ENCODE measurements at regions not wholly inside any gene's neighbourhood (a gene's known extent, or its start where the extent isn't known, plus 50 kb on each side); places are given as distances from the start of the nearest gene placed in this dataset.

- H3K27me3 ChIP-seq, result no peaks in the 10 kb centered on the region
- no peak overlapping the region for H3K27ac ChIP-seq
- H3K4me3 ChIP-seq, result no peak overlapping the region
- no peak for DNase-seq
- H3K9me3 ChIP-seq (replicated peaks), result no peaks in the 10 kb centered on the region
- no peaks in the 10 kb centered on the region for H3K4me1 ChIP-seq
- H3K36me3 ChIP-seq, result no peaks in the 10 kb centered on the region
Measured at GRCh38 chr1:214165850-214166374, 115.0 kb upstream of the SMYD2 start.

- no peak overlapping the region for H3K27ac ChIP-seq
- H3K27me3 ChIP-seq, result no peaks in the 10 kb centered on the region
- no peak for DNase-seq
- no peaks in the 10 kb centered on the region for H3K36me3 ChIP-seq
- no peaks in the 10 kb centered on the region for H3K4me1 ChIP-seq
- no peaks in the 10 kb centered on the region for H3K9me3 ChIP-seq (replicated peaks)
- H3K4me3 ChIP-seq, result no peak overlapping the region
Measured at GRCh38 chr1:214174508-214175199, 106.3 kb upstream of the SMYD2 start.

- H3K36me3 ChIP-seq, result no peaks in the 10 kb centered on the region
- no peak overlapping the region for H3K27ac ChIP-seq
- H3K4me3 ChIP-seq, result no peak overlapping the region
- no peak for DNase-seq
- no peaks in the 10 kb centered on the region for H3K27me3 ChIP-seq
- H3K9me3 ChIP-seq (replicated peaks), result no peaks in the 10 kb centered on the region
- no peaks in the 10 kb centered on the region for H3K4me1 ChIP-seq
Measured at GRCh38 chr1:214178102-214178501, 102.9 kb upstream of the SMYD2 start.

- H3K4me1 ChIP-seq, result no peaks in the 10 kb centered on the region
- no peak overlapping the region for H3K4me3 ChIP-seq
- H3K27ac ChIP-seq, result no peak overlapping the region
- peaks cover 12% of the 10 kb centered on the region for H3K27me3 ChIP-seq
- DNase-seq, result no peak
- H3K36me3 ChIP-seq, result no peaks in the 10 kb centered on the region
- H3K9me3 ChIP-seq (replicated peaks), result no peaks in the 10 kb centered on the region; the same call in 1 of the 2 replicates
Measured at GRCh38 chr1:214184992-214185391, 96.0 kb upstream of the SMYD2 start.

GRCh38 chr1:214186103-214186824 is 94.7 kb upstream of the SMYD2 start:
- Histone ChIP-seq H3K4me3 (no peak overlapping the region), H3K27ac (no peak overlapping the region), H3K27me3 (peaks cover 12% of the 10 kb centered on the region), H3K4me1 (no peaks in the 10 kb centered on the region), H3K9me3 (replicated peaks) (no peaks in the 10 kb centered on the region; the same call in 1 of the 2 replicates), H3K36me3 (no peaks in the 10 kb centered on the region)
- no peak for DNase-seq

GRCh38 chr1:214187121-214187900 is 93.6 kb upstream of the SMYD2 start:
- no peak for DNase-seq
- Histone ChIP-seq H3K4me1 (no peaks in the 10 kb centered on the region), H3K9me3 (replicated peaks) (no peaks in the 10 kb centered on the region; the same call in 1 of the 2 replicates), H3K4me3 (no peak overlapping the region), H3K36me3 (no peaks in the 10 kb centered on the region), H3K27me3 (peaks cover 12% of the 10 kb centered on the region), H3K27ac (no peak overlapping the region)

GRCh38 chr1:214187933-214188332 is 93.0 kb upstream of the SMYD2 start:
- DNase-seq, result no peak
- Histone ChIP-seq H3K4me3 (no peak overlapping the region), H3K9me3 (replicated peaks) (no peaks in the 10 kb centered on the region; the same call in 1 of the 2 replicates), H3K27me3 (peaks cover 12% of the 10 kb centered on the region), H3K27ac (no peak overlapping the region), H3K4me1 (peaks cover under 1% of the 10 kb centered on the region; the same call in 1 of the 2 replicates), H3K36me3 (no peaks in the 10 kb centered on the region)

- H3K27me3 ChIP-seq, result peaks cover 12% of the 10 kb centered on the region
- no peaks in the 10 kb centered on the region for H3K36me3 ChIP-seq
- DNase-seq, result no peak
- H3K9me3 ChIP-seq (replicated peaks), result no peaks in the 10 kb centered on the region; the same call in 1 of the 2 replicates
- no peak overlapping the region for H3K4me3 ChIP-seq
- H3K4me1 ChIP-seq, result peaks cover 3% of the 10 kb centered on the region; the same call in 1 of the 2 replicates
- H3K27ac ChIP-seq, result no peak overlapping the region
Measured at GRCh38 chr1:214188835-214189234, 92.1 kb upstream of the SMYD2 start.

- no peak overlapping the region for H3K27ac ChIP-seq
- H3K36me3 ChIP-seq, result no peaks in the 10 kb centered on the region
- peaks cover 3% of the 10 kb centered on the region; the same call in 1 of the 2 replicates for H3K4me1 ChIP-seq
- H3K9me3 ChIP-seq (replicated peaks), result no peaks in the 10 kb centered on the region; the same call in 1 of the 2 replicates
- H3K27me3 ChIP-seq, result no peaks in the 10 kb centered on the region; the same call in 1 of the 2 replicates
- H3K4me3 ChIP-seq, result no peak overlapping the region
- no peak for DNase-seq
Measured at GRCh38 chr1:214192825-214193643, 87.9 kb upstream of the SMYD2 start.

GRCh38 chr1:214193691-214194090 is 87.3 kb upstream of the SMYD2 start:
- H3K27me3 ChIP-seq, result no peaks in the 10 kb centered on the region
- H3K27ac ChIP-seq, result no peak overlapping the region
- H3K36me3 ChIP-seq, result no peaks in the 10 kb centered on the region
- no peaks in the 10 kb centered on the region; the same call in 1 of the 2 replicates for H3K9me3 ChIP-seq (replicated peaks)
- peaks cover 3% of the 10 kb centered on the region; the same call in 1 of the 2 replicates for H3K4me1 ChIP-seq
- no peak overlapping the region for H3K4me3 ChIP-seq
- DNase-seq, result no peak

GRCh38 chr1:214198571-214198970 is 82.4 kb upstream of the SMYD2 start:
- no peak overlapping the region for H3K4me3 ChIP-seq
- H3K9me3 ChIP-seq (replicated peaks), result no peaks in the 10 kb centered on the region
- H3K27me3 ChIP-seq, result no peaks in the 10 kb centered on the region
- no peaks in the 10 kb centered on the region for H3K4me1 ChIP-seq
- H3K36me3 ChIP-seq, result no peaks in the 10 kb centered on the region
- no peak overlapping the region for H3K27ac ChIP-seq
- DNase-seq, result no peak

- Histone ChIP-seq H3K4me3 (no peak overlapping the region), H3K27me3 (no peaks in the 10 kb centered on the region), H3K36me3 (no peaks in the 10 kb centered on the region), H3K27ac (no peak overlapping the region), H3K4me1 (peaks cover 2% of the 10 kb centered on the region), H3K9me3 (replicated peaks) (no peaks in the 10 kb centered on the region)
- DNase-seq, result no peak
Measured at GRCh38 chr1:214199585-214199984, 81.4 kb upstream of the SMYD2 start.

- no peak for DNase-seq
Measured at GRCh38 chr1:214202992-214203391, 78.0 kb upstream of the SMYD2 start.

GRCh38 chr1:214205053-214205452 is 75.9 kb upstream of the SMYD2 start:
- Histone ChIP-seq H3K4me1 (peaks cover 14% of the 10 kb centered on the region), H3K4me3 (no peak overlapping the region), H3K36me3 (no peaks in the 10 kb centered on the region), H3K27me3 (no peaks in the 10 kb centered on the region), H3K9me3 (replicated peaks) (no peaks in the 10 kb centered on the region), H3K27ac (peak overlapping the region; percentile 32; the same call in 1 of the 2 replicates)
- peak; percentile 67 to 87 for DNase-seq

More at GRCh38 chr1:214202992-214203391, 78.0 kb upstream of the SMYD2 start:
- no peaks in the 10 kb centered on the region for H3K36me3 ChIP-seq
- H3K9me3 ChIP-seq (replicated peaks), result no peaks in the 10 kb centered on the region
- H3K4me1 ChIP-seq, result peaks cover 14% of the 10 kb centered on the region
- H3K27ac ChIP-seq, result no peak overlapping the region
- no peaks in the 10 kb centered on the region for H3K27me3 ChIP-seq
- H3K4me3 ChIP-seq, result no peak overlapping the region

Measured in SJCRH30 (cell line).